ENCODE measurements at regions not wholly inside any gene's neighbourhood (a gene's known extent, or its start where the extent isn't known, plus 50 kb on each side); places are given as distances from the start of the nearest gene placed in this dataset.

DNA sequence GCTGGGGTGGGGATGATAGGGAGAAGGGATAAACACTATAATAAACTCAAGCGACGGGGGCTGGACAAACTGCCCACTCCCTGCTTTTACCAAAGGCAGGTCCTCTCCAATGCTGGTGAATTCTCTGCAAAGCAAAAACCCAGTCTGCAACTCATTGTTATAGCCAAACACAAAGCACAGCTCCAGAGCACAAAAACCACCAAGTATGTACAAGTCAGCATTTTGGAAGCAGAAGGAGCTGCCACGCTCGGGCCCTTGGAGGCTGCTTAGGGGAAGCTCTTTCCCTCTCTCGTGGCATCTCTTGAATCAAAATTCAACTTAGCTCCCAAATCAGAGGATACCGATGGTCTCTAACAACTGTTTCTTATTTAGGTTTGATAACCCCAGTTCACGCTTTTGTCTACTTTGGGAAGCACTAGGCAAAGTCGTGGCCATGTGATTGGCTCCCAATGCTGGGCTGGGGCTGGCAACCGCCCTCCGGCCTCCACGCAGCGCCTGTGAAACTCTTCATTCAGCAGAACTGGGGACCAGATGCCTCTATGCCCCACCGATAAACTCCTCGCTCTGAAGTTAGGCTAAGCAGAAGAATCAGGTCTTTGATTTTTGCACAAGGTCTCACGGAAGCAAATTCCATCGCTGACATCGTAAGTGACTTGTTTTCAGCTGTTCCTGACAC is 158.5 kb upstream of the FOXN3 start:
- TF ChIP-seq, protein P1, sequence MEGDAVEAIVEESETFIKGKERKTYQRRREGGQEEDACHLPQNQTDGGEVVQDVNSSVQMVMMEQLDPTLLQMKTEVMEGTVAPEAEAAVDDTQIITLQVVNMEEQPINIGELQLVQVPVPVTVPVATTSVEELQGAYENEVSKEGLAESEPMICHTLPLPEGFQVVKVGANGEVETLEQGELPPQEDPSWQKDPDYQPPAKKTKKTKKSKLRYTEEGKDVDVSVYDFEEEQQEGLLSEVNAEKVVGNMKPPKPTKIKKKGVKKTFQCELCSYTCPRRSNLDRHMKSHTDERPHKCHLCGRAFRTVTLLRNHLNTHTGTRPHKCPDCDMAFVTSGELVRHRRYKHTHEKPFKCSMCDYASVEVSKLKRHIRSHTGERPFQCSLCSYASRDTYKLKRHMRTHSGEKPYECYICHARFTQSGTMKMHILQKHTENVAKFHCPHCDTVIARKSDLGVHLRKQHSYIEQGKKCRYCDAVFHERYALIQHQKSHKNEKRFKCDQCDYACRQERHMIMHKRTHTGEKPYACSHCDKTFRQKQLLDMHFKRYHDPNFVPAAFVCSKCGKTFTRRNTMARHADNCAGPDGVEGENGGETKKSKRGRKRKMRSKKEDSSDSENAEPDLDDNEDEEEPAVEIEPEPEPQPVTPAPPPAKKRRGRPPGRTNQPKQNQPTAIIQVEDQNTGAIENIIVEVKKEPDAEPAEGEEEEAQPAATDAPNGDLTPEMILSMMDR (IDR thresholded peaks at IDR 0.05; ENCODE audit: poor library complexity, severe bottlenecking) = no peak
- no peak for TF ChIP-seq EZH2 (IDR thresholded peaks at IDR 0.05; ENCODE audit: borderline replicate concordance, insufficient read depth, low read length, poor library complexity, severe bottlenecking)
- TF ChIP-seq POLR2AphosphoS5 (IDR thresholded peaks at IDR 0.05) = no peak
- no peak for TF ChIP-seq EP300 (conservative IDR thresholded peaks at IDR 0.05; ENCODE audit: poor library complexity, severe bottlenecking)
- TF ChIP-seq, protein P2, sequence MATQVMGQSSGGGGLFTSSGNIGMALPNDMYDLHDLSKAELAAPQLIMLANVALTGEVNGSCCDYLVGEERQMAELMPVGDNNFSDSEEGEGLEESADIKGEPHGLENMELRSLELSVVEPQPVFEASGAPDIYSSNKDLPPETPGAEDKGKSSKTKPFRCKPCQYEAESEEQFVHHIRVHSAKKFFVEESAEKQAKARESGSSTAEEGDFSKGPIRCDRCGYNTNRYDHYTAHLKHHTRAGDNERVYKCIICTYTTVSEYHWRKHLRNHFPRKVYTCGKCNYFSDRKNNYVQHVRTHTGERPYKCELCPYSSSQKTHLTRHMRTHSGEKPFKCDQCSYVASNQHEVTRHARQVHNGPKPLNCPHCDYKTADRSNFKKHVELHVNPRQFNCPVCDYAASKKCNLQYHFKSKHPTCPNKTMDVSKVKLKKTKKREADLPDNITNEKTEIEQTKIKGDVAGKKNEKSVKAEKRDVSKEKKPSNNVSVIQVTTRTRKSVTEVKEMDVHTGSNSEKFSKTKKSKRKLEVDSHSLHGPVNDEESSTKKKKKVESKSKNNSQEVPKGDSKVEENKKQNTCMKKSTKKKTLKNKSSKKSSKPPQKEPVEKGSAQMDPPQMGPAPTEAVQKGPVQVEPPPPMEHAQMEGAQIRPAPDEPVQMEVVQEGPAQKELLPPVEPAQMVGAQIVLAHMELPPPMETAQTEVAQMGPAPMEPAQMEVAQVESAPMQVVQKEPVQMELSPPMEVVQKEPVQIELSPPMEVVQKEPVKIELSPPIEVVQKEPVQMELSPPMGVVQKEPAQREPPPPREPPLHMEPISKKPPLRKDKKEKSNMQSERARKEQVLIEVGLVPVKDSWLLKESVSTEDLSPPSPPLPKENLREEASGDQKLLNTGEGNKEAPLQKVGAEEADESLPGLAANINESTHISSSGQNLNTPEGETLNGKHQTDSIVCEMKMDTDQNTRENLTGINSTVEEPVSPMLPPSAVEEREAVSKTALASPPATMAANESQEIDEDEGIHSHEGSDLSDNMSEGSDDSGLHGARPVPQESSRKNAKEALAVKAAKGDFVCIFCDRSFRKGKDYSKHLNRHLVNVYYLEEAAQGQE (IDR thresholded peaks at IDR 0.05; ENCODE audit: borderline replicate concordance) = no peak
- no peak for TF ChIP-seq TAF1 (IDR thresholded peaks at IDR 0.05; ENCODE audit: low read depth)
- TF ChIP-seq SMC3 (conservative IDR thresholded peaks at IDR 0.05; ENCODE audit: poor library complexity) = no peak

All from neural cell (in vitro differentiated cells).